Heart left ventricle (tissue), 16 donors: ENCODE measurements at regions not wholly inside any gene's neighbourhood (a gene's known extent, or its start where the extent isn't known, plus 50 kb on each side); places are given as distances from the start of the nearest gene placed in this dataset.
A peak's percentile ranks its signal among the peaks of the same experiment; 100 is the strongest.

Experiments used
- ATAC-seq, 4 donors: fragments of 200-7000 bp; cut with Tn5 transposase; one replicate each; pipeline ENCODE4 v1.9.1; 2020 to 2022; ENCODE audit warnings: moderate library complexity in 4 of 4, mild to moderate bottlenecking in 3 of 4, moderate number of reproducible peaks in 1 of 4
- DNase-seq, 5 donors: peaks; one replicate each; pipeline ENCODE4 v3.0.0-alpha.2; 2020
- H3K27ac ChIP-seq, 12 donors: fragments of 200-600 bp; sonication (generic) in 4 of 12; one replicate each; pipeline versions ENCODE4 v1.5.0 to v1.8.0; 2016 to 2022; ENCODE audit warnings: mild to moderate bottlenecking in 2 of 12
- H3K27me3 ChIP-seq, 9 donors: fragments of 200-600 bp; sonication (generic) in 2 of 9; one replicate each; pipeline versions ENCODE4 v1.5.1 to v1.8.0; 2016 to 2022; ENCODE audit warnings: mild to moderate bottlenecking in 3 of 9
- H3K36me3 ChIP-seq, 9 donors: fragments of 200-600 bp; sonication (generic) in 2 of 9; one replicate each; pipeline versions ENCODE4 v1.5.0 to v1.8.0; 2018 to 2022; ENCODE audit warnings: mild to moderate bottlenecking in 2 of 9
- H3K4me1 ChIP-seq, 12 donors: fragments of 200-600 bp; sonication (generic) in 4 of 12; one replicate each; pipeline versions ENCODE4 v1.5.0 to v1.8.0; 2016 to 2022; ENCODE audit warnings: mild to moderate bottlenecking in 3 of 12
- H3K4me3 ChIP-seq, 12 donors: fragments of 200-600 bp; sonication (generic) in 4 of 12; one replicate each; pipeline versions ENCODE4 v1.5.0 to v1.8.0; 2017 to 2022; ENCODE audit warnings: mild to moderate bottlenecking in 9 of 12, moderate library complexity in 4 of 12
- H3K9me3 ChIP-seq, 12 donors: fragments of 200-600 bp; sonication (generic) in 4 of 12; one replicate each; pipeline versions ENCODE4 v1.5.0 to v1.8.0; 2016 to 2022; ENCODE audit warnings: mild to moderate bottlenecking in 1 of 12
- CTCF ChIP-seq, 12 donors: fragments of 200-600 bp; sonication (generic) in 4 of 12; IDR thresholded peaks; one replicate each; pipeline versions ENCODE4 v1.5.0 to v1.8.0; 2018 to 2022; ENCODE audit warnings: antibody characterized with exemption in 12 of 12, mild to moderate bottlenecking in 5 of 12
- POLR2A ChIP-seq, 2 donors: fragments of 450-650 bp; IDR thresholded peaks; one replicate each; pipeline ENCODE4 v1.6.1; 2017; ENCODE audit warnings: antibody characterized with exemption in 2 of 2, mild to moderate bottlenecking in 2 of 2, moderate library complexity in 2 of 2
- WGBS, 4 donors: extraction: QIAGEN DNeasy Blood & Tissue Kit in 2 of 4; methylation state at CpG; one replicate each; pipeline versions ENCODE4 v1.1.5 to v1.1.7; 2013 to 2018; 5-methylcytosine and 5-hydroxymethylcytosine counted together
- intact Hi-C, 10 donors: fragments of 100-400 bp; cut with DNase I; formaldehyde crosslinking; loops; one replicate each; pipeline versions ENCODE4 v1.11.1 to v1.14.2; 2022
- donor health status: ischemic (EF 13 %, LVEDD 7.1; RV severe dilation, severe dysfunction).
- donor health status: healthy with polysubstance abuse.
- donor health status: DM: no; HTN: yes; CAD: no.
- donor health status: DM: no; HTN: no; CAD: no.
- donor health status: ischemic (EF 25% LVEDD 6.9; RV normal size, moderate dysfunction).
- donor health status: ischemic (EF 25% LVEDD 5.7; RV mildly dilated, moderate dysfunction).
- donor health status: healthy.
- donor health status: DM: yes; HTN: yes; CAD: no.
- donor health status: ischemic (EF 35%, LVEDD 5.7; RV mildly dilated, moderate dysfunction).
- donor health status: nonischemic (EF 11% LVEDD 7.7; RV severe dilation, severe dysfunction).
- donor health status: DM: yes; HTN: yes; CAD: no.
- donor health status: PGD.
- donor health status: ischemic (EF 29% LVEDD 5.4; RV normal size, mild dysfunction).
- donor health status: nonischemic (EF 23%, LVEDD 6.1; RV moderate dilation, normal function).

DNA sequence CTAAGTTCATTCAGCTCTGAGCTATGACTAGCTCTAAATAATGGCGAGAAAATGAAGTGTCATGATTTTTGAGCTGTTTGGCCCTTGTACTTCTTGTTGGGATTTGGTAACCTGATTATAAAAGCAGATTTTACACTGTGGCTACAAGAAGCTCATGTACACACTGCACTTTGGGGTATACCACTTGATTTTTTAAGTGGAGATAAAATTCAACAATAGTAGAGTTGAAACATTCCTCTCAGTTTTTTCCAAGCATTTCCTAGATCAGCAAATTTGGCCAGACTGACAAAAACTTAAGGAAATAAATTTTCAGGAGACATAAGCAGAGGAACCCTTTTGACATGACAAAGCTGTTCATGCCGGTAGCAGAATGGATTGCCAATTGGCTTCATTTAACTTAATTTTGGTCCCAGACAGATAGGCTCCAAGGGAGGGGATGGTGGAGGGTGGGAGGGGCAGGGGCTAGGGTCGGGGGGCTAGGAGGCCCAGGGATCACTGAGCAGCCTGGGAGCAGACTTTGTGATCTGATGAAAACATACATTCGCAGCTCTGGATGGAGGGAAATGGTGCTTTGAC is 575.9 kb downstream of the METTL15 start:
- TF ChIP-seq CTCF (IDR thresholded peaks at IDR 0.05) (no peak), POLR2A (IDR thresholded peaks at IDR 0.05) (no peak)
- DNase-seq: no peak
- Histone ChIP-seq H3K4me1 (no peaks in the 10 kb centered on the region), H3K36me3 (no peaks in the 10 kb centered on the region), H3K27ac (no peak overlapping the region), H3K4me3 (no peak overlapping the region), H3K9me3 (no peaks in the 10 kb centered on the region), H3K27me3 (no peaks in the 10 kb centered on the region)
- intact Hi-C loops: no loop called here
- ATAC-seq: no peak
- WGBS, 4 donors: 50 to 61% (median 56%) methylated on average over 4 of the region's 4 CpGs

DNA sequence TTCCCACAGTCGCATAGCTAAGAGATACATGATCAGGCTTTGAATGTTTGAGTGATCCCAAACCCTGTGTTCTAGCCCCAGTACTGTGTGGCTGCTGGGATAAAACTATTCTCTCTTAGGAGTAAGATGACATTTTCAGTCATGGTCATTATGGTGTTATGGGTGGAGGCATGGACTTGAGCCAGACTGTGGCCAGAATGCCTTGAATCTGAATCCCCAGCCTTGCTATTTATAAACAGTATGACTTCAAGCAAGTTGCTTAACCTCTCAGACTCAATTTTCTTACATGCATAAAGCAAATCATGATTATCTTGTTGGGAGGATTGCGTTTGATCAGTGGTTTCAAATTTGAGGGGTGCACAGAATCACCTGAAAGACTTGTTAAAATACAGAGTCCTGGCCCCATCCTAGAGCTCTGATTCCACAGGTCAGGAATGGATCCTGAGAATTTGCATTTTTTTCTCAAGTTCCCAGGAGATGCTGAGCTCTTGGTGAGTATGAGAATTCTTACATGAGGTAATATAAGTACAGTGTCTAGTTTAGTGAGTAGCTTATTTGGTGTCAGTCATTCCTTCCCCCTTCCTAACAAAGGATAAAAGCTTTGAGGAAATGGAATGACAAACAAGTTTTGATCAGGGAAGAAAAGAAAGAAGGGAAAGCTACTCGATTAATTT is 571.7 kb downstream of the METTL15 start:
- ATAC-seq (peak in 1 of 4 donors; percentile 43), DNase-seq (no peak)
- Histone ChIP-seq H3K27me3 (no peaks in the 10 kb centered on the region), H3K27ac (no peak overlapping the region), H3K36me3 (no peaks in the 10 kb centered on the region), H3K4me3 (no peak overlapping the region), H3K9me3 (no peaks in the 10 kb centered on the region), H3K4me1 (no peaks in the 10 kb centered on the region)
- TF ChIP-seq POLR2A (IDR thresholded peaks at IDR 0.05) (no peak), CTCF (IDR thresholded peaks at IDR 0.05) (no peak)
- WGBS, 4 donors: 70 to 80% (median 78%) methylated on average over 3 of the region's 3 CpGs
- intact Hi-C loops: no loop called here

- H3K4me3 ChIP-seq: no peak overlapping the region
- intact Hi-C loops: no loop called here
- TF ChIP-seq POLR2A (IDR thresholded peaks at IDR 0.05) (no peak), CTCF (IDR thresholded peaks at IDR 0.05) (no peak)
- ATAC-seq (no peak), DNase-seq (no peak)
- H3K4me1 ChIP-seq: no peaks in the 10 kb centered on the region
- WGBS, 4 donors: 86 to 92% (median 87%) methylated on average over 1 of the region's 1 CpG
- no peaks in the 10 kb centered on the region for H3K27me3 ChIP-seq
- H3K36me3 ChIP-seq: no peaks in the 10 kb centered on the region
- no peak overlapping the region for H3K27ac ChIP-seq
- H3K9me3 ChIP-seq: no peaks in the 10 kb centered on the region
Observed at GRCh38 chr11:28677721-28678120, 569.5 kb downstream of the METTL15 start.

- Histone ChIP-seq H3K27me3 (no peaks in the 10 kb centered on the region), H3K27ac (no peak overlapping the region), H3K9me3 (no peaks in the 10 kb centered on the region), H3K36me3 (no peaks in the 10 kb centered on the region), H3K4me1 (no peaks in the 10 kb centered on the region), H3K4me3 (no peak overlapping the region)
- DNase-seq (no peak), ATAC-seq (no peak)
- no peak for TF ChIP-seq POLR2A (IDR thresholded peaks at IDR 0.05)
- TF ChIP-seq CTCF (IDR thresholded peaks at IDR 0.05): no peak
- intact Hi-C loops: no loop called here
- WGBS, 4 donors: 84 to 91% (median 87%) methylated on average over 2 of the region's 2 CpGs
Observed at GRCh38 chr11:28675183-28675582, 567.0 kb downstream of the METTL15 start.
